ENCODE measurements at regions not wholly inside any gene's neighbourhood (a gene's known extent, or its start where the extent isn't known, plus 50 kb on each side); places are given as distances from the start of the nearest gene placed in this dataset.

DNA sequence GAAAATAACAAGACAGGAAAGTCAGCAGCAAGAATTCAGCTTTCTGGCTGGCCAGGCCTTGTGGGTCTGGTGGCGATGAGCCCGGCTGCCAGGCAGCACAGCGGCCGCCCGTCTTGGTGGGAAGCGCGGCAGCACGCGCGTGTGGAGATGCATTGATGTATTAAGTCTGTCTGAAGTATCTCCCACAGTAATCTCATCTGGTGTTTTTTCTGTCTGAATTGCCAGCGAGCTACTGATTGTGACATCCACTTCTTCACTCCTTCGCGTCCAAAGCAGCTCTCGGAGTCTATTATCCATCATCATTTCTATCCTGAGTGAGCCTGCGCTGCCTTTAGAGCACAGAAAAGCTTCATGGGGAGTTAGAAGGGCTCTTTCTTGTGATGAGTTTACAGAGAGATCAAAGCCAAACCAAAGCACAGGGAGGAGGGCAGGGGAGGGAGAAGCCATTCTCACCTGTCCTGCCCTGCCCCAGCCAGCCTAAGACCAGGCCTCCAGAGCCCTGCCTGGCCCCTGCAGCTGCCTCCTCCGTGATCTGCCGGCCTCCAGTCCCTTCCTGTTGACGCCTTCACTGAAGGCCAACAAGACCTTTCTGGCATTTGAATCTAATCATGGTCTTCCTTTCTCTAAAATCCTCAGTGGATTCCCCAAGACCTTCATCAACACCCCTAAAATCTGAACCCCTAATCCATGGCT lies 1419.0 kb downstream of the TBC1D22A start:
- TF ChIP-seq CTCF (IDR thresholded peaks at IDR 0.05; ENCODE audit: insufficient read depth, low read length): no peak
- TF ChIP-seq, protein P1, sequence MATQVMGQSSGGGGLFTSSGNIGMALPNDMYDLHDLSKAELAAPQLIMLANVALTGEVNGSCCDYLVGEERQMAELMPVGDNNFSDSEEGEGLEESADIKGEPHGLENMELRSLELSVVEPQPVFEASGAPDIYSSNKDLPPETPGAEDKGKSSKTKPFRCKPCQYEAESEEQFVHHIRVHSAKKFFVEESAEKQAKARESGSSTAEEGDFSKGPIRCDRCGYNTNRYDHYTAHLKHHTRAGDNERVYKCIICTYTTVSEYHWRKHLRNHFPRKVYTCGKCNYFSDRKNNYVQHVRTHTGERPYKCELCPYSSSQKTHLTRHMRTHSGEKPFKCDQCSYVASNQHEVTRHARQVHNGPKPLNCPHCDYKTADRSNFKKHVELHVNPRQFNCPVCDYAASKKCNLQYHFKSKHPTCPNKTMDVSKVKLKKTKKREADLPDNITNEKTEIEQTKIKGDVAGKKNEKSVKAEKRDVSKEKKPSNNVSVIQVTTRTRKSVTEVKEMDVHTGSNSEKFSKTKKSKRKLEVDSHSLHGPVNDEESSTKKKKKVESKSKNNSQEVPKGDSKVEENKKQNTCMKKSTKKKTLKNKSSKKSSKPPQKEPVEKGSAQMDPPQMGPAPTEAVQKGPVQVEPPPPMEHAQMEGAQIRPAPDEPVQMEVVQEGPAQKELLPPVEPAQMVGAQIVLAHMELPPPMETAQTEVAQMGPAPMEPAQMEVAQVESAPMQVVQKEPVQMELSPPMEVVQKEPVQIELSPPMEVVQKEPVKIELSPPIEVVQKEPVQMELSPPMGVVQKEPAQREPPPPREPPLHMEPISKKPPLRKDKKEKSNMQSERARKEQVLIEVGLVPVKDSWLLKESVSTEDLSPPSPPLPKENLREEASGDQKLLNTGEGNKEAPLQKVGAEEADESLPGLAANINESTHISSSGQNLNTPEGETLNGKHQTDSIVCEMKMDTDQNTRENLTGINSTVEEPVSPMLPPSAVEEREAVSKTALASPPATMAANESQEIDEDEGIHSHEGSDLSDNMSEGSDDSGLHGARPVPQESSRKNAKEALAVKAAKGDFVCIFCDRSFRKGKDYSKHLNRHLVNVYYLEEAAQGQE (IDR thresholded peaks at IDR 0.05; ENCODE audit: insufficient replicate concordance, low read depth): no peak
- no peak for TF ChIP-seq POLR2AphosphoS5 (IDR thresholded peaks at IDR 0.05; ENCODE audit: low read depth)
- no peak for TF ChIP-seq GABPA (IDR thresholded peaks at IDR 0.05; ENCODE audit: low read depth)
- TF ChIP-seq SPI1 (IDR thresholded peaks at IDR 0.05; ENCODE audit: borderline replicate concordance, low read depth): no peak

Data from HL-60 (cell line).